ENCODE measurements at regions not wholly inside any gene's neighbourhood (a gene's known extent, or its start where the extent isn't known, plus 50 kb on each side); places are given as distances from the start of the nearest gene placed in this dataset.
A peak's percentile ranks its signal among the peaks of the same experiment; 100 is the strongest.

- TF ChIP-seq CTCF (conservative IDR thresholded peaks at IDR 0.05): no peak
- H3K27ac ChIP-seq: peak overlapping the region; percentile 36; the same call in 1 of the 2 replicates
These were observed 130.5 kb downstream of the RHOU start for GRCh38 chr1:228865627-228866330.

DNA sequence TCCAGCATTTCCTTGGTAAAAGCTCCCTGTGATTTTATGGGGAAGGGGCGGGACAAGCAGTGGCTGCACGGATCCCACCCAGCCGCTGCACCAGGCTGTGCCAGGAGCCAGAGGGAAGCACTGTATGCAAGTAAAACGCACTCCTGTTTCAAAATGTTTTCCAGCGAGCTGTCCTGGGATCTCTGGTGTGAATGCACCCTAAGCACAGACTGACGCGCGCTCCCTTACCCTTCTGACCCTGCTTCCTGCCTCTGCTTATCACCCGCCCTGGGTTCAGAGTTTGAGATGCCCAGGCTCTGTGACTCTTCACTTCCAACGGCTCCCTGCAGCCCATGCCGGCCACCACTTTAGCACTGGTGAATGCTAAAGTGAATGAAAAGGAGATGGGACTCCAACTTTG is 131.2 kb downstream of the RHOU start:
- H3K27ac ChIP-seq: peak overlapping the region; percentile 36; the same call in 1 of the 2 replicates
- TF ChIP-seq CTCF (conservative IDR thresholded peaks at IDR 0.05): no peak

DNA sequence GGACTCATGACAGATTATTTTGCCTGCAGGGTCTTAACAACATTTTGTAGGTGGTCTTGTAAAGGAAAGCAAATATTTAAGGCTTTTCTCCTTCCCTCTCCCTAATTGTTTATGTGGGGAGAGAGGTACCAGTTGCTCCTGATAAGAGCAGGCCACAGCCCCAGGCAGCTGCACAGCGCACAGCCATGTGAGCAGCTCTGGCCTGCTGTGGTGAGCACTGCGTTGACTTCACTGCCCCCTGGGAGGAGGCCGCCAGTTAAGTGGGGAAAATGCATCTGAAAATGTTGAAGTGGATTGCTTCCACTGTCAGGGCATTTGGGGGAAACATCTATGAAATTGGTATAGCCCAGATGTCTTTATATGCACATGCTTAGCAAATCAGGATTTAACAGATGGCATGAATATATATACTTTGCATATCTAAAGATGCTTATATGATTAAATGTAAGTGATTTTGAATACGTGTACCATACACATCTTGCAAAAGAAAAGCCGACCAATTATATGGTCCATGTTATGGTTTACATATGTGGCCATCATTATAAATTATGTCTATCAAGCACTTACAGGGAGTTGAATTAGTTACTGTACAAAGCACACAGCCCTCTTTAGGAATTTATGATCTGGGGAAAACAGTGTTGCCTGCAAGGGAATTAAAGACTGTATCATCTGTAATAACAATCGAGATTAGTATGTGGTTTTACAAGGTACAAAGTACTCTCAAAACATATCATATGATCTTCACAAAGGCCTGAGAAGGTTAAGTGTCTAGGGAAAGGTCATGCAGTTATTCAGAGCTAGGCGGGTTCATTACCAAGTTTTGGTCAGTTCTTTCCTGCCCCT is 132.1 kb downstream of the RHOU start:
- TF ChIP-seq CTCF (conservative IDR thresholded peaks at IDR 0.05): no peak
- peak overlapping the region; percentile 36; the same call in 1 of the 2 replicates for H3K27ac ChIP-seq

DNA sequence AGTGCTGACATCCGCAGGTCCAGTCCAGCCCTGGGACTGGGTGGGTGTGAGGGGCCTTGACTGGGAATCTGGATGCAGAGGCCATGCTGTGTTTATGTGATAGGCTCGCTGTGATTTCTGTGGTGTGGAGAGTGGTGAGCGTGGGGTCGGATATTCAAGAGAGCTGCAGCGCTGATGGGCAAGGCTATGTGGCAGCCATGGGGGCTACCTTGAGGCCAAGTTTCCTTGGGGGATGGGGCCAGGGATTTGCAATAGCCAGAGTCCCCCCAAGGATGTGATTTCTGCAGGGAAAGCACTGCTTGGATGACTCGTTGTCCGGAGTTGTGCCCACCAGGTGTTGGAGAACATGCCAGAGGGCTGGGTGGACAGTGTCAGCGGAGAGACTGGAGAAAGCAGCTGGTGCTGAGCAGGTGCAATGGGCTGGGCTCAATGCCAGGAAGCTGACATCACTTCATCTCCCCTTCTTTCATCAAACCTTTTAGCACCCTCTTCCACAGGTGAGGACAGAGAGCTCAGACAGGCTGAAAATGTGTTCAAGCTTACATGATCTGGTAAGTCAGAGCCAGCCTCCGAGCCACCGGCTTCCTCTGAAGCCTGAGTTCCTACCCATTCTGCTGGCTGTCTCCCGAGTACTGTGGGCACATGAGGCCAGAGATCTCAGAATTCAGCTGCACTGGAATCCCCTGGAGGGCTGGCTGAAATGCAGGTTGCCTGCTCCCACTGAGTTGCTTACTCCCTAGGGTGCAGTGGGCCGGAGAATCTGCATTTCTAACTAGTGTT is 132.9 kb downstream of the RHOU start:
- peak overlapping the region; percentile 36; the same call in 1 of the 2 replicates for H3K27ac ChIP-seq
- no peak for TF ChIP-seq CTCF (conservative IDR thresholded peaks at IDR 0.05)

DNA sequence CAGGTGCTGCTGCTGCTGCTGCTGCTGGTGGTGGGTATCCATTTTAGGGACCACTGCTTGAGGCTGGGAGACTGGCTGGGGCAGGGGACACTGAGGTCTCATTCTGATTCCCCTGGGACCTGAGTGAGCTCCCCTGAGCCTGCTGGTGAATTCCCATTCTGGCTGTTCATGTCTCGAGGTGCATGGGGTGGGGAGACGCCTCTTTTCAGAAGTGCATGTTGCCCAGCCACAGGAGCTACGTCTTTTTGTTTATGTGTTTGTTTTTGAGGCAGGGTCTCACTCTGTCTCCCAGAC is 133.4 kb downstream of the RHOU start:
- H3K27ac ChIP-seq: no peak overlapping the region
- no peak for TF ChIP-seq CTCF (conservative IDR thresholded peaks at IDR 0.05)

GRCh38 chr1:228869312-228869824 is 134.1 kb downstream of the RHOU start:
- no peak overlapping the region for H3K27ac ChIP-seq
- TF ChIP-seq CTCF (conservative IDR thresholded peaks at IDR 0.05): no peak
